ENCODE measurements at regions not wholly inside any gene's neighbourhood (a gene's known extent, or its start where the extent isn't known, plus 50 kb on each side); places are given as distances from the start of the nearest gene placed in this dataset.

DNA sequence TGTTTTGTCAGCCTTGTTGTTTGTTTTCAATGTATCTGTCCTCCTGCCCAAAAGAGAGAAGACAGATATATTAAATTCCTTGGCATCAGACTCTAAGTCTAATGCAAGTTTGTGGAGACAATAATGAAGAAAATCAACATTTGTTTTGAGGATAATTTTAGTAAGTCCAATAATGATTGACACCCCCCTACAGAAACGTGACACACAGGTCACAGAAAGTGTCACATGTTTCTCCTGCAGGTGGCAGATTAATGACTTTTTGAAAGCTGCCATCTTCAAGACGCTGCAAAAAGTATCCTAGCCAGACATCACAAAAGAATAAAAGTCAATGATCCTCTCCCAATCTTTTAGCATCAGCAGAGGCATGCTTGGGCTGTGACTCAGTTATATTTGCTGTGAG is 378.8 kb upstream of the TMPO start:
- DNase-seq (ENCODE audit: low spot score) (no peak), FAIRE-seq (no peak)

DNA sequence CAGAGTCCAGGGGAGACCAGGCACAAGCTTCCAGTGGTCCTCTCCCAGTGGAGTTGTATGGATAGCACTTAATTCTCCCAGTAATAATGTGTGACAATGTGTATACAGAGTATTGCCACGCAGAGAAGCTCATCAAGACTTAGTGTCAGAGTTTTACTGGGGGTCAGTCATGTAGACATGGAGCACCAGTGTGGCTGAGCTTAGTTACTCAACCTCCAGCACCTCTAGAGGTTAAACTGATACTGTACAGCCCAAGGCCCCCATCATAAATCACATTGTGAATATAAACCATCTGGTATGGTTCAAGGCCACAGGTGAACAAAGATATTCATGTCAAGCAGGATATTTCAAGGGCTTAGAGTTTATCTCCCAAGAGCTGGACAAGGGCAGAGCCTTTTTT is 378.1 kb upstream of the TMPO start:
- DNase-seq (ENCODE audit: low spot score) = no peak
- no peak for FAIRE-seq

DNA sequence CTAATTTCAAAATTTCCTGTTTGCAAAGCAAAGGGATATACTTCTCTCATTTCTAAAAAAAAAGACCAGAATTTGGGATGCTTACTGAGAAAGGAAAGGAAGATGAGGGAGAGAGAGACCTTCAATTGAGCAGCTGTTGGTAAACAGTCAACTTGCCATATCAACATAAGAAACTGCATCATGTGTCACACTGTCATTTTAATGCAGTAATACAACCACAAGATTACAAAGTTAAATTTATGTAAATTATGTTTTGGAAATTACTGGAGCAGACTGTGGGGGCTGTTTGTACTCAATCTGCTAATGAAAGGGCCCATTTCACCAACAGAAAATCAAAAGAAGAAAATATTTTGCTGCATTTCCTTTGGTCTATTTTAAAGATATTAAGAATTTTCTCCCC is 370.4 kb upstream of the TMPO start:
- DNase-seq (ENCODE audit: low spot score) = no peak
- FAIRE-seq = no peak

DNA sequence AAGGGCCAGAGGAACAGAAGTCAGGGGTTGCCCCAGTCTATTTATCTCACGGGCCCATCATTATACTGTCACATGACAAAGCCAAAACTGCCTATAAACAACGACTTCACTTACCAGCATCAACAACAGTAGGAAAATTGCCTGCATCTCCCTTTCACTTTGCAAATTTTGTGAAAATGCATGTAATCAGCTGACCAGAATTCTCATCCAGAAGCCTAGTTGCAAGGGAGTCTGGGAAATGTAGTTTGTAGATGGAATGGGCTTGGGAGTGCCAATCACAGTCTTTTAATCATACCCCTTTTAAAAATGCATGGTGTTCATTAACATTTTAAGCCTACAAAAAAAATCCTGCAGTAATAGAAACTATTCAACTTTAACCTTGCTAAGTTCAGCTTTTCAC is 369.3 kb upstream of the TMPO start:
- FAIRE-seq = no peak
- DNase-seq (ENCODE audit: low spot score) = no peak

DNA sequence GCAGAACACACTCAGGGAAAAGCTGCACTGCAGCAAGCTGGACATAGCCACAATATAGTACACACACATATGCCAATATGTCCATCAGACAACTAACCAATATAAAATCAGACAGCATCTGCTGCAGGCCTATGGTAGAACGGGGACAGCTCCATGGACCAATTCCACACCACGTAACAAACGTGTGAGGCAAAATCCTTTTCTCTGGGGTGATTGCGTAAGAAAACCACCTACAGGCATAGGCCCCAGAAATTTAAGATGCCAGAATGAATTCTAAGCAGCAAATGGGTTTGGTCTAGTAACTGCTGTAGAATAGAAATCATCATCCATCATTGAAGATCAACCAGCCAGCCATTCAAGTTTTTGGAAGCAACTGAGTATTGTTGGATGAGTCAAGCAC is 368.9 kb upstream of the TMPO start:
- no peak for FAIRE-seq
- no peak for DNase-seq (ENCODE audit: low spot score)

DNA sequence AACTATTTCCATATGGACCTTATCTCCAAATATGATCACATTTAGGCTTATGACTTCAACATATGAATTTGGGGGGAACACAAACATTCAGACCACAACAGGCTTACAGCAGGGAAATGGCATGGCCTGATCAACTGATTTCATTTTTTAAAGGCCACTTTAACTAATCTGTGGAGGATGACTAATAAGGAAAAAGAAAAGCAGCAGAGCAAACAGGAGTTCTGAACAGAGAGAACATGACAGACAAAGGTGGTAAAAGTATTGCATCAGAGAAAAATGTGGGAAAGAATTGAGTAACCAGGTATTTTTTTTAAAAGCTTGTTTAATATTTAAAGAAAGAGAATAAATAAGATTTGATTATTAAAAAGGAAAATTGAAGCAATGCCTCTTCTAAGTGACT is 366.1 kb upstream of the TMPO start:
- no peak for DNase-seq (ENCODE audit: low spot score)
- FAIRE-seq = no peak

DNA sequence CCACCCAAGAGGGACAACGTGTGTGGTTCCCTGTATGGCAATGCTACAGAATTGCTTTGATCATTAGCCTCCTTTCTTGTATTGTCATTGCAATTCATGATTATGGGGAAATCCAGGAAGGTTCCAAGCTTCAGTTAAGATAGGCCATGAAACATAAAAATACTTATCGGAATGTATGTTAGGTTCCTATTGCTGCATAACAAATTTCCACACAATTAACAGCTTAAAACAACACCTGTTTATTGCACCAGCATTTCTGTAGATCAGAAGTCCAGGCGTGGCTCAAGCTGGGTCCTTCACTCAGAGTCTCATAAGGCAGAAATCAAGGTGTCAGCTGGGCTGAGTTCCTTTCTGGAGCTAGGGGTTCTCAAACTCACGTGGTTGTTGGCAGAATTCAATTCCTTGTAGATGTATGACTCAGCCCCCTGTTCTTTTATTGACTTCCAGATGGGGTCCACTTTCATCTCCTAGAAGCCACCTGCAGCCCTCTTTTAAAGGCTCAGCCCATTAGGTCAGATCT is 365.6 kb upstream of the TMPO start:
- FAIRE-seq (no peak), DNase-seq (ENCODE audit: low spot score) (no peak)

DNA sequence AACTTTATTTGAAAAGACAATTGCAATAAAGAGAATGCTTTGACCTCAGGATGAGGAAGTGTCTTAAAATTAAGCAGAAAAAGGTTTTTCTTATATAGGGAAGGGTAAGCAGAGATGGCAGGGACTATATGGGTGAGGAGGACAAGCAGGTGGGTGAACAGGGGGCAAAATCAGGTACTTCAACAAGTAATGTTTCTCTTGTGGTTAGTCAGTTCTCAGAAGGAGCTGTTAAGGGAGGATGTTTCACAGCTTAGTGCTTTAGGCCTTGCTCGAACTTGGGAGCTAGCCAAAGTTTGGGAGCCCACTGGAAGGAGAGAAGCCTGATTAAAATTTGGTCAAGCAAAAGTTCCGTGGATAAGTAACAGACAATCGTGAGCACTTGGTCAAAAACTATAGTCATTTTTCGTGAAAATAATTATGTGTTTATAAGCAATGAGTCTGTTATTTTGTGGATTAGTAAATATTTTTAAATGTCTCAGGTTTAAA is 364.2 kb upstream of the TMPO start:
- DNase-seq (ENCODE audit: low spot score) (no peak), FAIRE-seq (no peak)

DNA sequence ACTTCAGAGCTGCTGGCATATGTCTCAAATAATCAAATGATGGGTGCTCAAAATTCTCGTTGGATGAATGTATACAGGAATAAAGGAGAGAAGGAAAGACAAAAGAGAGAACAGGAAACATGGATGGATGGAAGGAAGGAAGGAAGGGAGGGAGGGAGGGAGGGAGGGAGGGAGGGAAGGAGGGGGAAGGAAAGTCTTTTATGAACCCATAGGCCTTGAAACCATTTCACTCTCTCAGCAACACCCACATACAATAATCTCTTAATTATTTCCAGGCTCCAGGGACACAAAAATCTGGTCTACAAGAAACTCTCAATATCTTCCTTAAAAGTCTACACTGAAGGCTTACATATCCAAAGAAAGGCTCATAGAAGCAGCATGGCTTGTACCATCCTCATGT is 363.4 kb upstream of the TMPO start:
- FAIRE-seq (no peak), DNase-seq (ENCODE audit: low spot score) (no peak)

DNA sequence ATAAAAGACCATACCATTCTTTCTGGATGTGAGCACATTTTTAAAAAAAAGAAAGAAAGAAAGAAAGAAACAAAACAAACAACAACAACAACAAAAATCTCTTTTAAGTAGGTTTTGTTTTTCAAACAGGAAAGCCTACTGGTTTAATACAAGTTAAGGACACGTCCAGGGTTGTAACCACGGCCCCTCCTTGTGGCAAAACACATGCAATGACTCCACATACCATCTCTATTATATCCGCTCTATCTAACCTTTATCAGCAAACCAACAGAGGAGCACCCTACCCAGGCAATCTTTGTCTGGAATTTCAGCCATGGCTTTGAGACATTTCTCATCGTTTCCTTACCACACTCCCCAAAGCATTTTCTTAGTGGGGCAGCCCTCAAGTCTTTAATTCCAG is 360.5 kb upstream of the TMPO start:
- DNase-seq (ENCODE audit: low spot score) = peak; percentile 9
- FAIRE-seq = no peak

DNA sequence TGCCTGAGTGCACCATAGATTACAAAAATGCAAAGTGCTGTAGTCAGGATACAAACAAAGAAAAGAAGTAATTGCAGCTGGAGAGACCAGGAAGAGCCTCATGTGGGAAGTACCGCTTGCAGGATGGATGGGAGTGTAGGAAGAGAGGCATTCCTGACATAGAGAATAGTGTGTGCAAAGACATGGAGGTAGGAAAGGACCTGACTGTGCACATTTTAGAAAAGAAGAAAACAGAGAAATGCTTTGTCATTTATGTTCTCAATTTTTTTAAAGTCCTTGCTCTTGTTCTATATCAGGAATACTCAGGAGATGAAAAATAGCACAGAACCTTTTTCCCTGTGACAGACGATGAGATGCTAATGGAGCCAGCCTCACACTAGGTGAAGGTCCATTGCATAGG is 358.7 kb upstream of the TMPO start:
- DNase-seq (ENCODE audit: low spot score) = no peak
- no peak for FAIRE-seq

DNA sequence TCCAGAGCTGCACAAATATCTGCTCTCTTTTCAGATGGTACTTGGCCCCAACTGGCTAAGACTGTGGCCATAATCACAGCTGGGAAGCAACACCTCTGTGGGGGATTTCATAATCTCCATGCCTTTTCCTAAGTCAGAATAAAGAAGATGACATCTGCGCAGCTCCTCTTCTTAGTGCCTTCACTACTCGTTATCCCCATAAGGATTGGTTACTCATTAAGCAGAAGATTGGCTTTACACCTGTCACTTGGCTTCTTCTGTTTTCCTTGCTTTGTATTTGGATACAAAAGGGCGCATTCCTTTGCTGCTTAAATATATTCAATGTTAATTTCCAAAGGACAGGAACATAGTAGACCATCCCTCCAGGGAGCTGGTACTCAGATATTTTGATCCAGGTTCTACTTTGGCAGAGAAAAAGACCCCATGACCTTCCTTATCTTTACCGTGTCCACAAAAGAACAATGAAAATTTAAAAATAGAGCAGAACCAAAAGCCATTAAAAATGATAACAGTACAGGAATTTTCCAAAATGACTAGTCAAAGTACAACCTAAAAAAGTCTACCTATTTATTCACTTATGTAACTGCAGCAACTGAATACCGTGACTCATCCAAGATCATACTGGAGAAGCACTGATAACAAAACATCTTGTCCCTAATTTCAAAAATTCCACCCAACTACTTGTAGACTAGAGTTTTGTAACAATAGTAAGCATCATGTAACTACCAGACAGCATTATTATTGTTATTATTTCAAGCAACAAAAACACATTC is 352.3 kb upstream of the TMPO start:
- DNase-seq (ENCODE audit: low spot score) (no peak), FAIRE-seq (no peak)

DNA sequence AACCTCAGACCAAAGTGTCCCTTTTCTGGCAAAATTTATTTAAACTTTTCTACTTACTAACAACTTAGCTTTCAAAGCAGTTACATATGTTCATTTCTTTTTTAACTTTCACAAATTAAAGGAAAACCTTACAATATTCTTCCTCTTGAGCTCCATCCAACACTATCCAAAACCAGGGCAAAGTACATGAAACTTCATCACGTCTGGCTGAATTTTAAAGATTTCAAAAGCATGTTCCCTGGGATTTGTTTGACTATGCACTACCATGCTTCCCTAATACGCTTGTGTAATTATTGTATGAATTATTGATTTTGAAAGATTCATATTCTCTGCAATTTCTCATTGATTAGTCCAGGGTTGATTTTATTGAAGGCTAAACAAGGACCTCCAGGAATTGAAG is 343.1 kb upstream of the TMPO start:
- FAIRE-seq = no peak

DNA sequence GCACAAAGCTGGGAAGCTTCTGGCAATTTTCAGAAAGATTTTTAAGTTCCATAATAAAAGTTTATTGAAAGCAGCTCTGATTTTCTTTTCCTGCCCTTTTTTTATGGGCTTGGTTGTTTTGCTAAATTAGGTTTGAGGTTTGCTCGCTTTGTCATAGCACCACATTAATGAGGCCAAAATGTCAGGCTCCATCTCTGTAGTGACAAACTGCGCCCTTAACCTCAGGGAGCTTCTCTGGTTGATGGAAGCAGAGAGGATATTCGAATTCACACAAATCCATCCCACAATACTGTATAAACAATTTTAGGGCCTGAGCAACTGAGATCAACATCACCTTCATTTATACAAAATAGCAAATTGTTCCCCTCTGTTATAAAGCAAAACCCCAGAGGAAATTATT is 342.6 kb upstream of the TMPO start:
- DNase-seq (ENCODE audit: low spot score) (no peak), FAIRE-seq (no peak)

More for the DNA sequence above, 343.1 kb upstream of the TMPO start:
- no peak for DNase-seq (ENCODE audit: low spot score)

DNA sequence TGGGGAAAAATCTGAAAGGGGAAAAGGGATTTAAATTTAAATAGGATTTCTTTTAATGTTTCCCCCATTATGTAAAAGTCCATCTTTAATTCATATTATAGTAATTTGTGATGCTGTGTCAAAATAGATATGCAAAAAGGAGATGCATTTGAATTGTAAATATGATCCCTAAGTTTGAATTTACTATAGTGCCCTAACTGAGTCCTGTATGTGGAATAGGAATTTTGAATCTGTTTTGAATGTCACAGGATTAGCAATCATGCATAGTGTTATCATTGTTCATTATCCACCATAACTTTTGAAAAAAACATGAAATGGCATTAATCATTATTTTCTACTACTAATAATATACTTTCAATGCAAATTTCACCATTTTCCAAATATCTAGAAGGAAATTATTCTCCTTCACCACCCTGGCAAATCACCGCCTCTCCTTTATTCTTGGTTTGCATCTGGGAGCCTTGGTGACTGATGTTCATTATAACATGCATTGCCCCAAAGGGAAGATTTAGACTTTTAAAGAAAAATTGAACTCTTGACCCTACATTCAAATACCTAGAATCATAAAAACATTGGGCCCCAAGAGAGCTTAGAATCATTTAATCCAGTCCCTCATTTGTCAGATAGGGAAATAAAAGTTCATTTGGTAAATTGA is 341.5 kb upstream of the TMPO start:
- no peak for FAIRE-seq
- DNase-seq (ENCODE audit: low spot score) = no peak

DNA sequence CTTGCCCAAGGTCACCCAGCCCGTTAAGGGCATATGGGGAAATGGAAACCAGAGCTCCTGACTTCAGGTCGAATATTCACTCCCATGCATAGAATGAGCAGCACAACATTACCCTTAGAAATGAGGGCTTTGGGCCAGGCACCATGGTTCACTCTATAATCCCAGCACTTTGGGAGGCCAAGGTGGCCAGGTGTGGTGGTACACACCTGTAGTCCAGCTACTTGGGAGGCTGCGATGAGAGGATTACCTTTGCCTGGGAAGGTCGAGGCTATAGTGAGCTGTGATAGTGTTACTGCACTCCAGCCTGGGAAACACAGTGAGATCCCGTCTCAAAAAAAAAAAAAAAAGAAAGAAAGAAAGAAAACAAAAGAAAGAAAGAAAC is 341.0 kb upstream of the TMPO start:
- no peak for DNase-seq (ENCODE audit: low spot score)
- no peak for FAIRE-seq

DNA sequence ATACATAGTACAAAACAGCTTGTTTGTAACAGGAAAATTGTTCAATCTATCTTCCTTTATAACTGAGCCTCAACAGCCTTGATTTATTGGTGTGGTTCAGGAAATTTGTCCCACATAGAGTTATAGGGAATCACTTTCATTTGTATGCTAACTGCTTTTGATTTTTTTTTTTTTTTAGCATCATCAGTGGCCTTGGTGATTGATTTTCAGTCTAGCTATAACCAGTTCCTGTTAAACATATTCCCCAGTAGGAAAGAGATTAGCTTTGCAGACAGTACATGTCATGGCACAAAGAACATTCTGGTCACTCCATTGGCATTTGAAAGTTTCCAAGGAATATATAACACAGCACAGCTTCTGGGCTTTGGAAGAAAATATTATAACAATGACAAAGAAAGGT is 337.3 kb upstream of the TMPO start:
- no peak for DNase-seq (ENCODE audit: low spot score)
- FAIRE-seq = no peak

DNA sequence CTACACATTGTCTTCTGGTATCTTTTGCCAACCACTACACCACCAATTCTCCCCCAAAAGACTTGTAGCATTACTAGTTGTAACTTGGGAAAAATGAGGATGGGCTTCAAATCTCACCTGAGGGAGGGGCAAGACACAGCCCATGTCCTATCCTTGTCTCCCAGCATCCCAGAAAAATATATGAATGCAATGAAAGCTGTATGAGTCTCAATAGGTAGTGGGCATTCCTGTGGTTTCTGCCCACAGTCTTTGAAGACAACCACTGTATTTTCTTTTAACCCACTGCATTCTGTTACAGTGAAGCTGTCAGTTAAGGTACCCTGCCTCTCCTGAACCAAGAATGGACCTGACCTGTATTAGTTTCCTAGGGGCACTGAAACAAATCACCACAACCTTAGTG is 336.2 kb upstream of the TMPO start:
- FAIRE-seq (no peak), DNase-seq (ENCODE audit: low spot score) (peak; percentile 41)

DNA sequence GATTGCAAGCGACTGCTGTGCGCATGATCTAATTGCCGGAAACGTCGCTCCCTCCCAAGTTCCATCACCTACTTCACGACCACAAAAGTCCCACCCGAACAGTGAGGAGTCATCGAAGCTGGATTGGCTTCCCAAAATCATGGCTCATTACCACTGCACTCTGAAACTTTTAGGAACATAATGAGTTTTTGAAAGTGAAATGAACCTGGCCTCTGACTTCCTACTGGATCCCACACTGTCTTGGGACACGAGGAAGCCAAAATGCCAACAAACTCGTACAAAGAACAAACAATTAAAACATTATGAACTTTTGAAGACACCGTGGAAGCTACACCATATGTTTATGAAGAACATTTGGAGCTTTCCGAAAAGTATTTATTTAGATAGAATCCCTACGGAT is 334.8 kb upstream of the TMPO start:
- DNase-seq (ENCODE audit: low spot score) = no peak
- FAIRE-seq = no peak

DNA sequence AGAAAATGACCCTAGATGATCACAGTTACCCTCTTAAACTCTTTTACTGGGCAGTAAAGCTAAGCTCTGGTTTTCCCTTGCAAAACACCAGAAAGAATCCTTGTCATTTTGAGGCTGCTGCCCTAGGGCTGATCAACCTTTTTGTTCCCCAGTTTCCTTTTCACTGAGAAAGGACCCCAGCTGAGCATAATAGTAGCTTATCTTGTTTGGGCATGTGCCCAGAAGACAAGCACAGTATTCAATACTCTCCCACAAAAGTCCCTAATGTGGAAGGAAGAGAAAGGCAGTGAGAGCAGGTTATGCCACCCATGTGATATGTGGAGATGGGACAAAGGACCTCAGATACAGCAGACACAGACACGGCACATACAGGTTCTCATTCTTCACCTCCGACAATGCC is 332.6 kb upstream of the TMPO start:
- FAIRE-seq (no peak), DNase-seq (ENCODE audit: low spot score) (no peak)

DNA sequence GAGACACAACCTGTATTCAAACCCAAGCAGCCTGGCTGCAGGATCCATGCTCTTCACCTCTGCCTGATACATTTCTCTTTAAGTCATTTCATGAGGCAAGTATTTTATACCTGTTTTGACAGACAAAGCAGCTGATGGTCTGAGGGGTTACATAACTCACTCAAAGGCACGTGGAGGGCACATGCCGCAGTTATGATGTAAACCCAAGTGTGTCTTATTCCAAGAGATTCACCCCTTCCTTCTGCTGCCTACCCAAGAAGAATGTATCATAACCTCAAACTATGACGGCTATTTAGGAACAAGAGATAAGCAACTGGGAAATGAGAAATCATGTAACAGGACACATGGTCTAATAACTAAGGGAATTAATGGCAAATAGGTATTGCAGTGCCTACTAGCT is 329.8 kb upstream of the TMPO start:
- FAIRE-seq (no peak), DNase-seq (ENCODE audit: low spot score) (peak; percentile 33)

DNA sequence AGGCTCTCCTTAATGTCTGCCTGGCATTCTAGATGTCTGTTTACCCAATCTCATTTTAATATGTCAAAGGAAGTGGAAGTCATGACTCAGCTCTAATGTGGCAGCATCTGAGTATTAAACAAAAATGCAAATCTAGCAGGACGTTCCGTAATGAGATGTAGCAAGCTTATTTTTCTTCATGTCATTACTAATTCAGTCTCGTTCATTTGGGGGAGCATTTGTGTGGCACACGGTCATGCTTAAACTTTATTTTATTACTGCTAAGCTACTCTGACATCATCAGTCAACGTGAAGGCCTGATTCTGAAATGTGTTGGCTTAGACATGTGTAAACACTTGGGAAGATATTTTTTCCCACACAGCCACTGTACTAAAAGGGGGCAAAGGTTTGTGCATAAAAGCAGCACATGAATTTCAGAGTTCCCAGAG is 326.7 kb upstream of the TMPO start:
- DNase-seq (ENCODE audit: low spot score) (no peak), FAIRE-seq (no peak)

DNA sequence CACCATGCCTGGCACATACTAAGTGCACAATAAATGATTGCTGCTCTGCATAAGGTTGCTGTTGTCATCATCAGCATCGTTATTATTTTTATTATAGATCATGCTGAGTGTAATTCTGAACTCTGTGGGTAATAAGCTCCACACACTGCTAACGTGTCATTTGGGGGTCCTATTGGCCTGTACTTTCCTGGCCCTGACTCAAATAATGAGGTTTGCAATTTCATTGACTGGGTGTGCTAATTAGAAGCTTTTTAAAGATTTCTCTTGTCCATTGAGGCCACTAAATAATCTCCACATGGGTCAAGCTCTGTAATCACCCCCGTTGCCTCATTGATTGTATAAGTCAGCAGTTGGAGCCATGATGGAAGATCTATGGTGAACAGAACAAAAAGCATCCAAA is 320.8 kb upstream of the TMPO start:
- DNase-seq (ENCODE audit: low spot score) (no peak), FAIRE-seq (no peak)
